ENCODE measurements at regions not wholly inside any gene's neighbourhood (a gene's known extent, or its start where the extent isn't known, plus 50 kb on each side); places are given as distances from the start of the nearest gene placed in this dataset.
A peak's percentile ranks its signal among the peaks of the same experiment; 100 is the strongest.
"Not testable (repeated sequence)": the region's sequence is repeated elsewhere in the genome, so short reads cannot be mapped to it uniquely, and the experiment has no call there.

DNA sequence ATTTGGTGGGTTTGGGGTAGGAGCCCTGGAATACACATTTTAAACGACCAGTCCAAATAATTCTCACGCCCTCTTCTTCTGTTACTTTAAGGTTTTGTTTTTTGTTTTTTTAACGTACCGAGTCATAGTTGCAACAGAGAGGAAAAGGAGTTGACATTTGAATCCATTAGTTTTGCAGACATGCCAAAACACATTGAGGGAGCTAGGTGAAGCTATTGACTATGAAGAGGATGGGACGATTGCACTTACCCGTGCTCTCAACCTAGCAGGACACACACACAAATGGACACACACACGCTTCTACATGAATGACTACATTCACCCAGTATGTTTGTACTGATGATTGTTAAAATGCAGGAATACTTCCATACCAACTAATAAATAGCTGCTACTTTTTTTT, 54.3 kb upstream of the CIT start:
- DNase-seq = no peak

DNA sequence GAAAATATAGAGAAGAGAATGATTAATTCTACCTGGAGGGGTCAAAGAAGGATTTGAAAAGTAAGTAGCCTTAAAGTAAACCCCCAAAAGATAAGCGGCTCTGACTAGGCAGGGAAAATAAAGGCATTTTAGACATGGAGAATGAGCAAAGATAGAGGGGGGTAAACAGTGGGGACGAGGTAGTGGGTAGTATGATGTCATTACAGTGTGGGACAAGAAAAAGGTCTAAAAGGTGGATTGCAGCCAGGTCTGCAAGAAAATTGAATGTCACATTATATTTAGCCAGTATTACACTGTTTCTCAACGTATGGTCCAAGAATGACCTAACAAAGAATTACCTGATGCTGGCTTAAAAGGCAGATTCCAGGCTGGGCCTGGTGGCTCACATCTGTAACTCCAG, 55.8 kb upstream of the CIT start:
- DNase-seq = no peak

GRCh38 chr12:119934780-119935179, 54.3 kb upstream of the BICDL1 start:
- not testable (repeated sequence) for DNase-seq

- DNase-seq = no peak
Measured at GRCh38 chr12:119936705-119937311, 52.2 kb upstream of the BICDL1 start.

DNA sequence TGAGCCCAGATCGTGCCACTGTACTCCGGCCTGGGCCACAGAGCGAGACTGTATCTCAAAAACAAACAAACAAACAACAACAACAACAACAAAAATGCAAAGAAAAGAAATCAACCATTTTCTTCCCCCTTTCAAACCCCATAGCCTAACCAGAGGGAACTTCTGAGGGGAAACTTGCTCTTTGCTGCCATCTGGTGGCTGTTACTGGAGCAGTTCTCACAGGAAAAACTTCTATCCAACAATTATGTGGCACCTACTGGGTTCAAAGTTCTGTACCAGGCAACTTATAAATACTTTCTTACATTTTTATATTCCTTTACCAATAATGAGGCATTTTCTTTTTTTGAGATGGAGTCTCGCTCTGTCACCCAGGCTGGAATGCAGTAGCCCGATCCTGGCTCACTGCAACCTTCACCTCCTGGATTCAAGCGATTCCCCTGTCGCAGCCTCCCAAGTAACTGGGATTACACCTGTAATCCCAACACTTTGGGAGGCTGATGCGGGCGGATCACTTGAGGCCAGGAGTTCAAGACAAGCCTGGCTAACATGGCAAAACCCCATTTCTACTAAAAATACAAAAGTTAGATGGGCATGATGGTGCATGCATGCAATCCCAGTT, 50.9 kb upstream of the BICDL1 start:
- DNase-seq = peak; percentile 4 to 41
